ENCODE measurements at regions not wholly inside any gene's neighbourhood (a gene's known extent, or its start where the extent isn't known, plus 50 kb on each side); places are given as distances from the start of the nearest gene placed in this dataset.

- TF ChIP-seq CTCF (IDR thresholded peaks at IDR 0.05) (no peak), POLR2A (IDR thresholded peaks at IDR 0.05) (no peak), POLR2AphosphoS5 (IDR thresholded peaks at IDR 0.05) (no peak)
Measured at GRCh38 chr19:20412846-20413245, 152.7 kb downstream of the ZNF737 start.
